KMS-11 (cell line): ENCODE measurements at regions not wholly inside any gene's neighbourhood (a gene's known extent, or its start where the extent isn't known, plus 50 kb on each side); places are given as distances from the start of the nearest gene placed in this dataset.

Experiments
- H2AFZ ChIP-seq: fragments of 200-600 bp; sonication (generic); 2 replicates; pipeline ENCODE4 v1.6.1; 2016; ENCODE audit warnings: antibody characterized with exemption, mixed run types, low read depth
- H3K27ac ChIP-seq: fragments of 200-600 bp; sonication (generic); 2 replicates; pipeline ENCODE4 v1.6.1; 2016; ENCODE audit warnings: mild to moderate bottlenecking, mixed run types
- H3K27me3 ChIP-seq: fragments of 200-600 bp; sonication (generic); 2 replicates; pipeline ENCODE4 v1.6.1; 2017; ENCODE audit warnings: mild to moderate bottlenecking, low read depth, mixed run types, moderate library complexity; ENCODE audit not compliant: insufficient read depth
- H3K36me3 ChIP-seq: fragments of 200-600 bp; sonication (generic); 2 replicates; pipeline ENCODE4 v1.6.1; 2017; ENCODE audit warnings: mild to moderate bottlenecking, mixed run types; ENCODE audit not compliant: insufficient read depth
- H3K4me1 ChIP-seq: fragments of 200-600 bp; sonication (generic); 2 replicates; pipeline ENCODE4 v1.6.1; 2016; ENCODE audit warnings: mild to moderate bottlenecking, low read depth, mixed run types; ENCODE audit not compliant: poor library complexity, severe bottlenecking
- H3K4me2 ChIP-seq: fragments of 200-600 bp; sonication (generic); 2 replicates; pipeline ENCODE4 v1.7.0; 2016; ENCODE audit warnings: mild to moderate bottlenecking, mixed run types
- H3K4me3 ChIP-seq: fragments of 200-600 bp; sonication (generic); IDR thresholded peaks from 2 replicates; pipeline ENCODE4 v1.6.1; 2017; ENCODE audit warnings: low read depth, low read length, mixed read lengths; ENCODE audit not compliant: insufficient read depth
- H3K79me2 ChIP-seq: fragments of 200-600 bp; sonication (generic); 2 replicates; pipeline ENCODE4 v1.6.1; 2016; ENCODE audit warnings: low read depth, mixed run types; ENCODE audit not compliant: insufficient read depth
- H3K9ac ChIP-seq: fragments of 200-600 bp; sonication (generic); 2 replicates; pipeline ENCODE4 v1.6.1; 2016; ENCODE audit warnings: mild to moderate bottlenecking, mixed run types
- H4K20me1 ChIP-seq: fragments of 200-600 bp; sonication (generic); 2 replicates; pipeline ENCODE4 v1.6.1; 2016; ENCODE audit warnings: mild to moderate bottlenecking, mixed run types; ENCODE audit not compliant: insufficient read depth
- TF ChIP-seq, protein P1 (sequence below): fragments of 200-600 bp; sonication (generic); conservative IDR thresholded peaks from 2 replicates; pipeline ENCODE4 v1.6.1; 2017; ENCODE audit warnings: low read depth, mild to moderate bottlenecking, antibody characterized with exemption, low read length, moderate library complexity, mixed read lengths

DNA sequence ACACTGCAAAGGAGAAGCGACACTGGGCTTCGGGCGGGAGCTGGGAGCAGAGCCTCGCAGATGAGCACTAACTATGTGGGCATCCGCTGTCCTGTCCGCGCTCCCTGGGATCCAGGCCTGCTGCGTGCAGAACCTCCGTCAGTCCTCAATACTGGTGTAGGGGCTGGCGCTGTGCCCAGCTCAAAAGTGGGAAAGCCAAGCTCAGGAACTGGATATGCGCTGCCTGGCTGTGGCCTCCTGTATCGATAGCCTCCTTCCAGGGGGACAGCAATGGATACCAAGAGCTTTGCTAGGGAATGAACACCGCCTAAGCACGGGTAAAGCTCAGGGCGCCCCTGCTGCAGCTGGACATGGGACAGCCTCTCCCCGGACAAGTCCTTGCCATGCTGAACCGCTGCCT is 270.4 kb downstream of the NSG2 start:
- Histone ChIP-seq H3K79me2 (no peaks in the 10 kb centered on the region), H3K4me1 (no peaks in the 10 kb centered on the region), H2AFZ (no peak overlapping the region), H3K9ac (no peak overlapping the region), H3K27ac (no peak overlapping the region), H3K4me3 (no peak overlapping the region), H3K4me2 (no peak overlapping the region), H3K36me3 (no peaks in the 10 kb centered on the region), H3K27me3 (no peaks in the 10 kb centered on the region), H4K20me1 (no peaks in the 10 kb centered on the region)
- TF ChIP-seq, protein P1, sequence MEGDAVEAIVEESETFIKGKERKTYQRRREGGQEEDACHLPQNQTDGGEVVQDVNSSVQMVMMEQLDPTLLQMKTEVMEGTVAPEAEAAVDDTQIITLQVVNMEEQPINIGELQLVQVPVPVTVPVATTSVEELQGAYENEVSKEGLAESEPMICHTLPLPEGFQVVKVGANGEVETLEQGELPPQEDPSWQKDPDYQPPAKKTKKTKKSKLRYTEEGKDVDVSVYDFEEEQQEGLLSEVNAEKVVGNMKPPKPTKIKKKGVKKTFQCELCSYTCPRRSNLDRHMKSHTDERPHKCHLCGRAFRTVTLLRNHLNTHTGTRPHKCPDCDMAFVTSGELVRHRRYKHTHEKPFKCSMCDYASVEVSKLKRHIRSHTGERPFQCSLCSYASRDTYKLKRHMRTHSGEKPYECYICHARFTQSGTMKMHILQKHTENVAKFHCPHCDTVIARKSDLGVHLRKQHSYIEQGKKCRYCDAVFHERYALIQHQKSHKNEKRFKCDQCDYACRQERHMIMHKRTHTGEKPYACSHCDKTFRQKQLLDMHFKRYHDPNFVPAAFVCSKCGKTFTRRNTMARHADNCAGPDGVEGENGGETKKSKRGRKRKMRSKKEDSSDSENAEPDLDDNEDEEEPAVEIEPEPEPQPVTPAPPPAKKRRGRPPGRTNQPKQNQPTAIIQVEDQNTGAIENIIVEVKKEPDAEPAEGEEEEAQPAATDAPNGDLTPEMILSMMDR: no peak

- Histone ChIP-seq H3K27me3 (no peaks in the 10 kb centered on the region), H3K4me2 (no peak overlapping the region), H3K4me1 (no peaks in the 10 kb centered on the region), H3K27ac (no peak overlapping the region), H3K4me3 (no peak overlapping the region), H3K9ac (no peak overlapping the region), H2AFZ (no peak overlapping the region), H4K20me1 (no peaks in the 10 kb centered on the region), H3K79me2 (no peaks in the 10 kb centered on the region), H3K36me3 (no peaks in the 10 kb centered on the region)
- TF ChIP-seq, protein P1: no peak
Observed at GRCh38 chr5:174316326-174316725, 270.8 kb downstream of the NSG2 start.

DNA sequence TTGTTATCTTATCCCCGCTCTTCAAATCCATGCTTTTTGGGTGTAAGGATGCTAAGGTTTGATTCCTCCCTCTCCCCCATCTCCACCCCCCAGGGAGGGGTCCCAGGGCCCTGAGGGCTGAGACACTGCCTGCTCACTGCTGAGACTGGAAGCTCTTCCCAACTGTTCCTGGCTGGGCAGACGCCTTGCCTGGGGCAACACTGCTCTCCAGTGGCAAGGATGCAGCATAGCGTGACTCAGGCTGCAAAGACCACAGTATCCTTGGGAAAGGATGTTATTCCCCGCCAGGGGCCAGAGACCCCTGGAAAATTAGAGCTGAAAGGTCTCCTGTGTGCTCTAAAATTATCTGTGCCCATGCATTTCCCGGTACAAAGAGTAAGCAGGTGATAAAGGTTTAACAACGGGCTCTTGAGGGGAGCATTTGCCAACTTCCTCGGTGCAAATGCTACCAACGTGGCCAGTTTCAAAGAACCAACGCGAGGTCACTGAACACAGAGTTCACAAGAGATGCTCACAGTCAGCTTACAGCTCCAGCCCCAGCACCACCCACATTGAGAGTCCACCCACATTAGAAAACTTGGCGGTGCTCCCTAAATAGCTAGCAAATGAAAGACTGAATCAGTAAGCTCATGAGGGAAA is 271.9 kb downstream of the NSG2 start:
- Histone ChIP-seq H3K27me3 (no peaks in the 10 kb centered on the region), H3K27ac (no peak overlapping the region), H3K9ac (no peak overlapping the region), H2AFZ (no peak overlapping the region), H3K79me2 (no peaks in the 10 kb centered on the region), H4K20me1 (no peaks in the 10 kb centered on the region), H3K4me1 (no peaks in the 10 kb centered on the region), H3K4me2 (no peak overlapping the region), H3K36me3 (no peaks in the 10 kb centered on the region), H3K4me3 (no peak overlapping the region)
- TF ChIP-seq, protein P1: peak; percentile 73

DNA sequence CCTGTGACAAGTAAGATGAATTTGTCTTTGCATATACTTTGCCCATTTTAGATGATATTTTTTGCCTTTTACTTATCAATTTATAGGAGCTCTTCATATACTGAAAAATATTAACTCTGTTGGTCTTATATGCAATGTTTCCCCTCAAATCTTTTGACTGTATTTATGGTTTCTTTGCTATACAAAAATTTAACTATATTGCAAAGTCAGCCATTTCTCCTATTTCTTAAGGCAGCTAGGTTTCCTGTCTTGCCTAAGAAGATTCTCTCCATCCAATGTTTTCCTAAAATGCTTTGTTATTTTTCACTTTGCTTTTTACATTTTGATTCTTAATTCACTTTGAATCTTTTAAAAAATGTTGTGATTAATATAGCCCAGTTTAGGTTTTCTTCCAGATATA is 273.1 kb downstream of the NSG2 start:
- H3K4me1 ChIP-seq: no peaks in the 10 kb centered on the region
- no peak overlapping the region for H3K4me2 ChIP-seq
- no peaks in the 10 kb centered on the region for H4K20me1 ChIP-seq
- H3K4me3 ChIP-seq: no peak overlapping the region
- no peak overlapping the region for H2AFZ ChIP-seq
- H3K9ac ChIP-seq: no peak overlapping the region
- H3K79me2 ChIP-seq: no peaks in the 10 kb centered on the region
- H3K36me3 ChIP-seq: no peaks in the 10 kb centered on the region
- no peak overlapping the region for H3K27ac ChIP-seq
- no peaks in the 10 kb centered on the region for H3K27me3 ChIP-seq
- TF ChIP-seq, protein P1: no peak
